Hepatocyte (in vitro differentiated cells): ENCODE measurements at regions not wholly inside any gene's neighbourhood (a gene's known extent, or its start where the extent isn't known, plus 50 kb on each side); places are given as distances from the start of the nearest gene placed in this dataset.

Experiments used
- CTCF ChIP-seq: fragments of 200-600 bp; sonication (generic); IDR thresholded peaks from 2 replicates; pipeline ENCODE4 v1.5.1; 2016; ENCODE audit warnings: antibody characterized with exemption, mild to moderate bottlenecking; ENCODE audit not compliant: poor library complexity
- EZH2 ChIP-seq: fragments of 200-600 bp; sonication (generic); IDR thresholded peaks from 2 replicates; pipeline ENCODE4 v1.6.1; 2016; ENCODE audit warnings: antibody characterized with exemption, mild to moderate bottlenecking, borderline replicate concordance

- TF ChIP-seq CTCF: no peak
- TF ChIP-seq EZH2: no peak
Observed at GRCh38 chr1:208709981-208710380, 465.8 kb upstream of the PLXNA2 start.
